Astrocyte of the cerebellum (primary cell): ENCODE measurements at regions not wholly inside any gene's neighbourhood (a gene's known extent, or its start where the extent isn't known, plus 50 kb on each side); places are given as distances from the start of the nearest gene placed in this dataset.
"Not testable (repeated sequence)": the region's sequence is repeated elsewhere in the genome, so short reads cannot be mapped to it uniquely, and the experiment has no call there.

Experiments
- DNase-seq: peaks from one replicate; pipeline ENCODE4 v3.0.0-alpha.2; 2011; ENCODE audit warnings: low read depth
- H3K4me3 ChIP-seq: 2 replicates; pipeline ENCODE4 v1.5.1; 2011; ENCODE audit warnings: mild to moderate bottlenecking, low read depth, low read length, moderate library complexity
- in situ Hi-C: cut with HindIII; loops from 2 replicates; pipeline ENCODE4 v1.10.0; 2017; ENCODE audit warnings: low sequenced_read_pairs
- TF ChIP-seq, protein P1 (sequence below): IDR thresholded peaks from 2 replicates; pipeline ENCODE4 v1.5.1; 2012; ENCODE audit warnings: low read length, low read depth, moderate library complexity, mild to moderate bottlenecking; ENCODE audit errors: missing control alignments

DNA sequence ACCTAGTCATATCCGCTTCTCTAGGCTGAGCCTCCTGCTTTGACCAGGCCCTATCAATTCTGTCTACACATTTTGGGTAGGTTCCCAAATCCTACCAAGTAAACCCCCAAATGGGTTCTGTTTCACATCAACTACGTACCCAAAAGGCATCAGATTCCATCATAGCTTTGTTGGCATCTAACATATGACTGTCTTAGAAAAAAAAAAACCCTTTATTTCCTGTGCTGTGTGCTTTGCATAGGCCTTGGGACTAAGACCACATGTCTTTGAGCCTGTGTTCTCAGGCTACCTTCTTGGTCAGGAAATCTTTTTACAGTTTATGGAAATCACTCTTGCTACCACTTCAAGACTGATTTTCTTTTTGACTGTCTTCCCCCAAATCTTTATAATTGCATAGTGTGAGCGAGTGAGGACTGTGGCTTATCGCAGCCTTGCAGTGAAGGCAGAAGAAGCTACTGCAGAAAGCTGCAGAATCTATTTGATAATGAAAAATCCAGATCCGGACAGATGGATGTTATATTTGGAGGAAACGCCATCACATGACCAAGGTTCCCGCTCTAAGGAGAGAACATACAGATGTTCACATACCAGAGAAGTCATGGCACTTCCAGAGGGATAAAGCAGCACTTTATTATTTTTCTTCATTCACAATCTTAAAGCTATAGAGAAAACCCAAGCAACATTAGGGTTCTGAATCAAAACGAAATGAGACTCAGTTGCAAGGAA is 111.2 kb downstream of the EOMES start:
- in situ Hi-C loops = no loop called here
- DNase-seq = no peak
- TF ChIP-seq, protein P1, sequence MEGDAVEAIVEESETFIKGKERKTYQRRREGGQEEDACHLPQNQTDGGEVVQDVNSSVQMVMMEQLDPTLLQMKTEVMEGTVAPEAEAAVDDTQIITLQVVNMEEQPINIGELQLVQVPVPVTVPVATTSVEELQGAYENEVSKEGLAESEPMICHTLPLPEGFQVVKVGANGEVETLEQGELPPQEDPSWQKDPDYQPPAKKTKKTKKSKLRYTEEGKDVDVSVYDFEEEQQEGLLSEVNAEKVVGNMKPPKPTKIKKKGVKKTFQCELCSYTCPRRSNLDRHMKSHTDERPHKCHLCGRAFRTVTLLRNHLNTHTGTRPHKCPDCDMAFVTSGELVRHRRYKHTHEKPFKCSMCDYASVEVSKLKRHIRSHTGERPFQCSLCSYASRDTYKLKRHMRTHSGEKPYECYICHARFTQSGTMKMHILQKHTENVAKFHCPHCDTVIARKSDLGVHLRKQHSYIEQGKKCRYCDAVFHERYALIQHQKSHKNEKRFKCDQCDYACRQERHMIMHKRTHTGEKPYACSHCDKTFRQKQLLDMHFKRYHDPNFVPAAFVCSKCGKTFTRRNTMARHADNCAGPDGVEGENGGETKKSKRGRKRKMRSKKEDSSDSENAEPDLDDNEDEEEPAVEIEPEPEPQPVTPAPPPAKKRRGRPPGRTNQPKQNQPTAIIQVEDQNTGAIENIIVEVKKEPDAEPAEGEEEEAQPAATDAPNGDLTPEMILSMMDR = no peak
- no peak overlapping the region for H3K4me3 ChIP-seq

DNA sequence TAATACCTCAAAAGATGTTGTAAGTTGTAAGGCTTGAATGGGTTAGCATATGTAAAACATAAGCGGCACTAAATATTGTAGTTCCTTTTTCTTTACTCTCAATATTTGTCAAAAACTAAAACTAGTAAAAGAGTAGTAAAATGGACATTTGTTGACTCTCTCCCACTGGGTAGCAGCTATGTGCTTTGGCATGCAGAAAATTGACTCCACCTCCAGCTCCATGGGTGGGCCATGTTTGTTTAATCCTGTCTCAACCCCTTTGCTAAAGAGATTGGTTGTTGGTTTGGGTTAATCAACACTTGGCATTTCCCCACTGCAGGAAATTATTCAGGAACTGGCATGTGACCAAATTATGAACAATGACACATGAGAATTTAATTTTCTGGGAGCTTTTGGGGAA is 114.8 kb downstream of the EOMES start:
- TF ChIP-seq, protein P1 = no peak
- DNase-seq = peak; percentile 46
- H3K4me3 ChIP-seq = no peak overlapping the region
- in situ Hi-C loops = no loop called here

DNA sequence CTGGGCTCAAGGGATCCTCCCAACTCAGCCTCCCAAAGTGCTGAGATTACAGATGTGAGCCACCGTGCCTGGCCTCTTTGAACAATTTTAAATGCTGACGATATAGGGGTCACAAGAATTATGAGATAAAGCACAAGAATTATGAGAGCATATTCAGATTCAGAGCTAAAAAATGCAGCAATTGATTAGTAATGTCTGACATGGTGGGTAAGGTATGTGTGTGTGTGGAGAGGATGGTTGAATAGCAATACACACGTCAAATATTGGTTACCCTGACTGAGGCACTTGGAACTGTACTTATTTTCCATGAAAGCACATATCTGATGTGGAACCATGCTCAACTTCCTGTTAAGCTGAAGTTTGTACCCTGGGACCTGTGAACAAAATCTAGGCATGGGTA is 115.6 kb downstream of the EOMES start:
- in situ Hi-C loops = no loop called here

DNA sequence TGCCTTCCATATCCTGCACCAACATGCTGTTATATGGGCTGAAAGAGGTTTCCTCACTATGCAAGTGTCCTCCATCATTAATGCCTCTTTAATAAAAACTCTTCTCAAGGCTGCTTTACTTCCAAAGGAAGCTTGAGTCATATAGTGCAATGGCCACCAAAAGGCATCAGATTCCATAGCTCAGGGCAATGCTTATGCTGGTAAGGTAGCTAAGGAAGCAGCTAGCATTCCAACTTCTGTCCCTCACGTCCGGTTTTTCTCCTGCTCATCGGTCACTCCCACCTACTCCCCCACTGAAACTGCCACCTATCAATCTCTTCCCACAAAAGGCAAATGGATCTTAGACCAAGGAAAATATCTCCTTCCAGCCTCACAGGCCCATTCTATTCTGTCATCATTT is 117.1 kb upstream of the SLC4A7 start:
- H3K4me3 ChIP-seq, DNase-seq, in situ Hi-C loops: not testable (repeated sequence)

More for the DNA sequence above, 115.6 kb downstream of the EOMES start:
- DNase-seq = no peak
- TF ChIP-seq, protein P1 = no peak
- H3K4me3 ChIP-seq = no peak overlapping the region

DNA sequence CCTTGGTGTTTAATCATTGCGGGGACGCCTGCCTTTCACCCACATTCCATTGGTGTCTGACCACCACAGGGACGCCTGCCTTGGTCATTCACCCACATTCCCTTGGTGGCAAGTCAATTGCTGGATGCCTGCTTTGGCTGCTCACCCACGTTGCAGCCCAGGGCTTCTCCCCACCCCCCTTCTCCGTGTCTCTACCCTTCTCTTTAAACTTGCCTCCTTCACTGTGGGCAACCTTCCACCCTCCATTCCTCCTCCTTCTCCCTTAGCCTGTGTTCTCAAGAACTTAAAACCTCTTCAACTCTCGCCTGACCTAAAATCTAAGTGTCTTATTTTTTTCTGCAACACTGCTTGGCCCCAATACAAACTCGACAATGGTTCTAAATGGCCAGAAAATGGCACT is 115.6 kb upstream of the SLC4A7 start:
- in situ Hi-C loops, DNase-seq, H3K4me3 ChIP-seq: not testable (repeated sequence)

DNA sequence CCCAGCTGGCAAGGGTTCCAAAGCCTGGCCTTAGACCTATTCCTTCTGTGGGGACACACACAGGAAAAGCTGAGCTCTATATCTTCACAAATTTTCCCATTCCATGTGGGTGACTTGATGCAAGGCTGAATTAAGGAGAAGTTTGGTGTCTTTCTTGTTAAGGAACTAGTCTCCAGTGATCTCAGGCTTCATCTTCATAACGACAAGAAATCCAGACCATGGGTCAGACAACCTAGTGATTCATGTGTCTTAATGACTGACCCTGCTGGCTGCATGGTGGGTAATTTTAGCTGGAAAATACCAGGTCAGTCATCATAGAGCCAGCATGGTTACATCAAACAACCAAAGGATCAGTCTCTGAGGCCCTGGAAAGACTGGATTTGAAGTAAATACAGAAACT is 112.7 kb upstream of the SLC4A7 start:
- no peak overlapping the region for H3K4me3 ChIP-seq
- TF ChIP-seq, protein P1 = no peak
- in situ Hi-C loops = no loop called here
- no peak for DNase-seq

DNA sequence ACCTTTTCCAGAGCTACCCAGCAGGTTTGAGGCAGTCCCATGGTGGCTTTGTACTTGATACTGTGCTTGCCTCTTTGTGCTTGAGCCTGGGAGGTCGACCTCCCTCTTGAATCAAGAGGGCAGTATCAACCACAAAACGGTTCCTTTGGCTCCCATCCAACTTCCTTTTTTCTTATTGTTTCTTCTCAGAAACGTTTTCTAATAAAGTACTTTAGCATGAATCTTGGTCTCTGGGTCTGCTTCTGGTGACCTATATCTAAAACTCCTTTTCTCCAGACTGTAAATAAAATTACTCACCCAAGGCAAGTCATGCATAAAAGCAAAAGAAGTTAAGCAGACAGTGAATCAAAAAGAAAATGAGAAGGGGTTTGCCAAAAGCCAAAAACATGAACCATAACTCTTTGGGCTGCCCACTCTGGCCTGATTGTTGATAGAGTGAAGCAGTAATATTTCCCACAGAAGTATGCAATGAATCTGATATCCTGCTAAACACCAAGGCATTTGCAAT is 112.2 kb upstream of the SLC4A7 start:
- in situ Hi-C loops = no loop called here
- DNase-seq = peak; percentile 72
- H3K4me3 ChIP-seq = no peak overlapping the region
- TF ChIP-seq, protein P1 = no peak
